MG63 (cell line): ENCODE measurements at regions not wholly inside any gene's neighbourhood (a gene's known extent, or its start where the extent isn't known, plus 50 kb on each side); places are given as distances from the start of the nearest gene placed in this dataset.

ENCODE experiments used
- DNase-seq: peaks from one replicate; pipeline ENCODE4 v3.0.0-alpha.2; 2020
- H3K27me3 ChIP-seq: fragments of 250-450 bp; sonication (Bioruptor Pico); 2 replicates; pipeline ENCODE4 v1.5.1; 2020; ENCODE audit warnings: mild to moderate bottlenecking, moderate library complexity
- H3K36me3 ChIP-seq: fragments of 250-450 bp; sonication (Bioruptor Pico); 2 replicates; pipeline ENCODE4 v1.5.1; 2020; ENCODE audit warnings: mild to moderate bottlenecking, moderate library complexity
- H3K4me3 ChIP-seq: fragments of 250-450 bp; sonication (Bioruptor Pico); 2 replicates; pipeline ENCODE4 v1.5.1; 2020; ENCODE audit warnings: mild to moderate bottlenecking, moderate library complexity
- H3K9me3 ChIP-seq: fragments of 250-450 bp; sonication (Bioruptor Pico); 2 replicates; pipeline ENCODE4 v1.5.1; 2020; ENCODE audit warnings: mild to moderate bottlenecking, moderate library complexity

GRCh38 chr17:31696703-31697325 is 162.2 kb downstream of the COPRS start:
- H3K4me3 ChIP-seq, result no peak overlapping the region

GRCh38 chr17:31696184-31696602 is 162.9 kb downstream of the COPRS start:
- Histone ChIP-seq H3K27me3 (no peaks in the 10 kb centered on the region), H3K4me3 (no peak overlapping the region), H3K9me3 (peaks cover 10% of the 10 kb centered on the region; the same call in 1 of the 2 replicates), H3K36me3 (no peaks in the 10 kb centered on the region)
- peak; percentile 99 for DNase-seq

More at GRCh38 chr17:31696703-31697325, 162.2 kb downstream of the COPRS start:
- Histone ChIP-seq H3K36me3 (no peaks in the 10 kb centered on the region), H3K9me3 (peaks cover 10% of the 10 kb centered on the region; the same call in 1 of the 2 replicates), H3K27me3 (no peaks in the 10 kb centered on the region)
- DNase-seq, result no peak

- H3K36me3 ChIP-seq, result no peaks in the 10 kb centered on the region
- H3K27me3 ChIP-seq, result no peaks in the 10 kb centered on the region
- H3K9me3 ChIP-seq, result peaks cover 6% of the 10 kb centered on the region; the same call in 1 of the 2 replicates
- DNase-seq, result peak; percentile 75
- H3K4me3 ChIP-seq, result no peak overlapping the region
Measured at GRCh38 chr17:31695456-31696090, 163.5 kb downstream of the COPRS start.

- Histone ChIP-seq H3K9me3 (no peaks in the 10 kb centered on the region), H3K36me3 (no peaks in the 10 kb centered on the region), H3K4me3 (no peak overlapping the region), H3K27me3 (no peaks in the 10 kb centered on the region)
- DNase-seq, result no peak
Measured at GRCh38 chr17:31693433-31694220, 165.4 kb downstream of the COPRS start.

- no peaks in the 10 kb centered on the region for H3K36me3 ChIP-seq
- H3K27me3 ChIP-seq, result no peaks in the 10 kb centered on the region
- DNase-seq, result no peak
- H3K4me3 ChIP-seq, result no peak overlapping the region
- no peaks in the 10 kb centered on the region for H3K9me3 ChIP-seq
Measured at GRCh38 chr17:31692632-31693031, 166.4 kb downstream of the COPRS start.

- Histone ChIP-seq H3K36me3 (no peaks in the 10 kb centered on the region), H3K4me3 (no peak overlapping the region), H3K27me3 (no peaks in the 10 kb centered on the region), H3K9me3 (no peaks in the 10 kb centered on the region)
- DNase-seq, result no peak
Measured at GRCh38 chr17:31692027-31692426, 167.0 kb downstream of the COPRS start.

- Histone ChIP-seq H3K4me3 (no peak overlapping the region), H3K36me3 (no peaks in the 10 kb centered on the region), H3K27me3 (no peaks in the 10 kb centered on the region), H3K9me3 (no peaks in the 10 kb centered on the region)
- no peak for DNase-seq
Measured at GRCh38 chr17:31691251-31691905, 167.7 kb downstream of the COPRS start.

GRCh38 chr17:31690151-31690551 is 168.9 kb downstream of the COPRS start:
- no peaks in the 10 kb centered on the region for H3K36me3 ChIP-seq
- H3K4me3 ChIP-seq, result no peak overlapping the region
- no peaks in the 10 kb centered on the region for H3K27me3 ChIP-seq
- peak; percentile 31 for DNase-seq
- H3K9me3 ChIP-seq, result no peaks in the 10 kb centered on the region

GRCh38 chr17:31688701-31689100 is 170.3 kb downstream of the COPRS start:
- Histone ChIP-seq H3K4me3 (no peak overlapping the region), H3K9me3 (no peaks in the 10 kb centered on the region), H3K36me3 (no peaks in the 10 kb centered on the region), H3K27me3 (no peaks in the 10 kb centered on the region)
- peak; percentile 60 for DNase-seq

- Histone ChIP-seq H3K36me3 (no peaks in the 10 kb centered on the region), H3K9me3 (no peaks in the 10 kb centered on the region), H3K27me3 (no peaks in the 10 kb centered on the region), H3K4me3 (no peak overlapping the region)
- DNase-seq, result peak; percentile 30
Measured at GRCh38 chr17:31687505-31688126, 171.4 kb downstream of the COPRS start.

GRCh38 chr17:31686495-31686894 is 172.5 kb downstream of the COPRS start:
- no peak overlapping the region for H3K4me3 ChIP-seq
- H3K9me3 ChIP-seq, result no peaks in the 10 kb centered on the region
- peak; percentile 27 for DNase-seq
- no peaks in the 10 kb centered on the region for H3K36me3 ChIP-seq
- H3K27me3 ChIP-seq, result no peaks in the 10 kb centered on the region

- Histone ChIP-seq H3K27me3 (no peaks in the 10 kb centered on the region), H3K4me3 (no peak overlapping the region), H3K36me3 (no peaks in the 10 kb centered on the region), H3K9me3 (no peaks in the 10 kb centered on the region)
- DNase-seq, result no peak
Measured at GRCh38 chr17:31684901-31685300, 174.1 kb downstream of the COPRS start.

- Histone ChIP-seq H3K36me3 (no peaks in the 10 kb centered on the region), H3K27me3 (no peaks in the 10 kb centered on the region), H3K9me3 (no peaks in the 10 kb centered on the region), H3K4me3 (no peak overlapping the region)
- no peak for DNase-seq
Measured at GRCh38 chr17:31680126-31680525, 178.9 kb downstream of the COPRS start.

GRCh38 chr17:31679667-31680066 is 179.4 kb downstream of the COPRS start:
- no peaks in the 10 kb centered on the region for H3K27me3 ChIP-seq
- H3K9me3 ChIP-seq, result no peaks in the 10 kb centered on the region
- no peak overlapping the region for H3K4me3 ChIP-seq
- DNase-seq, result no peak
- H3K36me3 ChIP-seq, result no peaks in the 10 kb centered on the region

GRCh38 chr17:31678431-31678830 is 180.6 kb downstream of the COPRS start:
- Histone ChIP-seq H3K36me3 (no peaks in the 10 kb centered on the region), H3K27me3 (no peaks in the 10 kb centered on the region), H3K4me3 (no peak overlapping the region), H3K9me3 (no peaks in the 10 kb centered on the region)
- peak; percentile 84 for DNase-seq

- no peaks in the 10 kb centered on the region for H3K9me3 ChIP-seq
- H3K27me3 ChIP-seq, result no peaks in the 10 kb centered on the region
- H3K36me3 ChIP-seq, result no peaks in the 10 kb centered on the region
- DNase-seq, result no peak
- no peak overlapping the region for H3K4me3 ChIP-seq
Measured at GRCh38 chr17:31677681-31678080, 181.4 kb downstream of the COPRS start.

- DNase-seq, result no peak
- Histone ChIP-seq H3K4me3 (no peak overlapping the region), H3K36me3 (no peaks in the 10 kb centered on the region), H3K27me3 (no peaks in the 10 kb centered on the region), H3K9me3 (no peaks in the 10 kb centered on the region)
Measured at GRCh38 chr17:31677036-31677435, 182.0 kb downstream of the COPRS start.
